ENCODE measurements at regions not wholly inside any gene's neighbourhood (a gene's known extent, or its start where the extent isn't known, plus 50 kb on each side); places are given as distances from the start of the nearest gene placed in this dataset.

DNA sequence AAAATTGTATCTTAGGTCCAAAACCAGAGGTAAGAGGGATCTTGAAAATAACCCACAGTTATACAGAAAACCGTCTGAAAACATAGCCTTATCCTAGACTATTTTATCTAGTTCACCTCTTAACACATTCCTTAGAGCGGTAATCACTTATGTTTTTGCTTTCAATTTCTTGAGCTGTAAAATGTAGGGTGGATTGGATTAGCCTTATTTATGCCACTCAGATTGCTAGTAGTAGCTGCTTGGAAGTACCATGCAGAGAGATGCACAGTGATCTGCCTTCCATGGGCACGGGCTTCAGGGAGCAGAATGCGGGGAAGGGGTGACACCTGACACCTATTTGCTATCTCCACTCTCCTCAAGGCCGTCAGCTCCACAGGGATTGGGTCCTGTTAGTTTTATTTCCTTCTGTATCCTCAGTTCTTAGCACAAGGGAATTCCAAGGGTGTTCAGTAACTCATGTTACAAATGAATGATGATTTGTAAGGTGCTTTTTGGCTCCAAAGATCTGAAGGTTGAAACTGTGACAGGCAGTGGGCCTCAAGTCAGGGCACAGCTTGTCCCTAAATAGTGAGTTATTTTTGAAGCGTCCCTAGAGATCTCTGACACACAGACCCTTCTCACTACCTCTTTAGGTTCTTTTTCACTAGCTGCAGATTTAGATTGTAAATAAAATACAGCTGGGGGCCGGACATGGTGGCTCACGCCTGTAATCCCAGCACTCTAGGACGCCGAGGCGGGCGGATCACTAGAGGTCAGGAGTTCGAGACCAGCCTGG lies 64.0 kb upstream of the PMAIP1 start:
- TF ChIP-seq, protein P1, sequence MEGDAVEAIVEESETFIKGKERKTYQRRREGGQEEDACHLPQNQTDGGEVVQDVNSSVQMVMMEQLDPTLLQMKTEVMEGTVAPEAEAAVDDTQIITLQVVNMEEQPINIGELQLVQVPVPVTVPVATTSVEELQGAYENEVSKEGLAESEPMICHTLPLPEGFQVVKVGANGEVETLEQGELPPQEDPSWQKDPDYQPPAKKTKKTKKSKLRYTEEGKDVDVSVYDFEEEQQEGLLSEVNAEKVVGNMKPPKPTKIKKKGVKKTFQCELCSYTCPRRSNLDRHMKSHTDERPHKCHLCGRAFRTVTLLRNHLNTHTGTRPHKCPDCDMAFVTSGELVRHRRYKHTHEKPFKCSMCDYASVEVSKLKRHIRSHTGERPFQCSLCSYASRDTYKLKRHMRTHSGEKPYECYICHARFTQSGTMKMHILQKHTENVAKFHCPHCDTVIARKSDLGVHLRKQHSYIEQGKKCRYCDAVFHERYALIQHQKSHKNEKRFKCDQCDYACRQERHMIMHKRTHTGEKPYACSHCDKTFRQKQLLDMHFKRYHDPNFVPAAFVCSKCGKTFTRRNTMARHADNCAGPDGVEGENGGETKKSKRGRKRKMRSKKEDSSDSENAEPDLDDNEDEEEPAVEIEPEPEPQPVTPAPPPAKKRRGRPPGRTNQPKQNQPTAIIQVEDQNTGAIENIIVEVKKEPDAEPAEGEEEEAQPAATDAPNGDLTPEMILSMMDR (conservative IDR thresholded peaks at IDR 0.05): no peak
- no peak for TF ChIP-seq ZFX (IDR thresholded peaks at IDR 0.05)

Data from C4-2B (cell line).